Naive thymus-derived CD4-positive, alpha-beta T cell (primary cell): ENCODE measurements at regions not wholly inside any gene's neighbourhood (a gene's known extent, or its start where the extent isn't known, plus 50 kb on each side); places are given as distances from the start of the nearest gene placed in this dataset.

Experiments used
- ATAC-seq: fragments of 150-1000 bp; cut with Tn5 transposase; 2 replicates; pipeline ENCODE4 v1.10.0; 2021; ENCODE audit warnings: mild to moderate bottlenecking, moderate library complexity
- CTCF ChIA-PET: fragments of 350-600 bp; sonication (Branson Sonifier 250); formaldehyde crosslinking; loops from one replicate; lab custom pipeline; 2021; ENCODE audit warnings: antibody characterized with exemption; lab: Charles Lee
- POLR2A ChIA-PET: fragments of 350-600 bp; sonication (Branson Sonifier 250); formaldehyde crosslinking; loops from one replicate; lab custom pipeline; 2021; ENCODE audit warnings: antibody characterized with exemption, inconsistent platforms; lab: Charles Lee
- DNase-seq, 9 donors: peaks; one replicate each; pipeline versions ENCODE4 v3.0.0 to v3.0.0-alpha.2; 2020 to 2022; ENCODE audit warnings: mixed read lengths in 1 of 9
- H3K27ac ChIP-seq: one replicate; pipeline ENCODE4 v1.7.0; 2013; ENCODE audit warnings: mild to moderate bottlenecking, low read depth, low read length, moderate library complexity
- H3K27me3 ChIP-seq, 2 donors: one replicate each; pipeline ENCODE4 v1.7.0; 2013; ENCODE audit warnings: low read length in 2 of 2, mild to moderate bottlenecking in 2 of 2, moderate library complexity in 2 of 2; ENCODE audit not compliant: control insufficient read depth in 2 of 2, insufficient read depth in 2 of 2
- H3K36me3 ChIP-seq, 3 experiments: 1 replicate in 2 of 3; 2 replicates in 1 of 3; pipeline ENCODE4 v1.7.0; 2013; ENCODE audit warnings: low read length in 3 of 3, mild to moderate bottlenecking in 3 of 3, moderate library complexity in 1 of 3; ENCODE audit not compliant: insufficient read depth in 3 of 3, control insufficient read depth in 2 of 3
- H3K4me1 ChIP-seq, 2 donors: one replicate each; pipeline ENCODE4 v1.7.0; 2013; ENCODE audit warnings: low read length in 2 of 2, mild to moderate bottlenecking in 2 of 2, moderate library complexity in 1 of 2; ENCODE audit not compliant: control insufficient read depth in 2 of 2, insufficient read depth in 2 of 2
- H3K4me3 ChIP-seq: 2 replicates; pipeline ENCODE4 v1.7.0; 2013; ENCODE audit warnings: mild to moderate bottlenecking, low read length
- H3K9me3 ChIP-seq, 3 experiments: 1 replicate in 2 of 3; 2 replicates in 1 of 3; pipeline ENCODE4 v1.7.0; 2013; ENCODE audit warnings: low read length in 3 of 3; ENCODE audit not compliant: control insufficient read depth in 2 of 3
- H3K27ac Mint-ChIP-seq, 9 donors: one replicate each; pipeline ENCODE4 v1.8.0; 2020 to 2022; ENCODE audit warnings: mixed read lengths in 9 of 9, mild to moderate bottlenecking in 8 of 9, moderate library complexity in 5 of 9, inconsistent platforms in 2 of 9
- H3K27me3 Mint-ChIP-seq, 5 donors: one replicate each; pipeline ENCODE4 v1.8.0; 2021 to 2022; ENCODE audit warnings: mixed read lengths in 5 of 5, mild to moderate bottlenecking in 1 of 5
- H3K36me3 Mint-ChIP-seq, 5 donors: one replicate each; pipeline ENCODE4 v1.8.0; 2020 to 2022; ENCODE audit warnings: mixed read lengths in 5 of 5, mild to moderate bottlenecking in 3 of 5, inconsistent platforms in 1 of 5
- H3K4me1 Mint-ChIP-seq, 7 donors: one replicate each; pipeline ENCODE4 v1.8.0; 2020 to 2022; ENCODE audit warnings: mixed read lengths in 7 of 7, mild to moderate bottlenecking in 3 of 7, inconsistent platforms in 1 of 7
- H3K4me3 Mint-ChIP-seq, 10 donors: one replicate each; pipeline ENCODE4 v1.8.0; 2020 to 2022; ENCODE audit warnings: mild to moderate bottlenecking in 10 of 10, mixed read lengths in 10 of 10, moderate library complexity in 6 of 10, inconsistent platforms in 2 of 10
- H3K9me3 Mint-ChIP-seq, 11 donors: one replicate each; pipeline ENCODE4 v1.8.0; 2020 to 2022; ENCODE audit warnings: mixed read lengths in 11 of 11, mild to moderate bottlenecking in 4 of 11, inconsistent platforms in 1 of 11, moderate library complexity in 1 of 11
- intact Hi-C, 2 donors: fragments of 100-400 bp; cut with micrococcal nuclease; formaldehyde crosslinking; loops; one replicate each; pipeline ENCODE4 v1.15.1; 2023

DNA sequence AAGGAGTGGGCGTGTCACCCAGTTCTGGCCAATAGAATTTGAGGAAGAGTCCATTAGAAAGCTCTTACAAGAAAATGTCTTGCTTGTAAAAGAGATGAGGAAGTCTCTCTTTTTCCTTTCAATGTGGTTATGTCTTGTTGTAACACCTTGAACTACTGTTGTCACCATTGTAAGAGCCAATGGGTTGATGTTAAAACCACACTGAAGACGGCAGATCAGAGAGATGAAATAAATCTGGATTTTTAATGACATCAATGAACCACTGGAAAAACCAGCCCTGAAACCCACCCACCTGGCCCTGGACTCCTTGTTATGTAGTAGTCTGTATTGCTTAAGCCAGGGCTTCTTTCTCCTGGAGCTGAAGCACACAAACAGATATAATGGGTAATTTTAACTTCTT, 83.8 kb upstream of the ERCC6L2 start:
- H3K4me1 Mint-ChIP-seq, result peaks cover 0 to 9% (median 0%) of the 10 kb centered on the region in 7 donors
- DNase-seq (no peak), ATAC-seq (no peak)
- H3K27ac Mint-ChIP-seq, result no peak overlapping the region
- ChIA-PET CTCF (no interaction called here), POLR2A (no interaction called here)
- H3K27me3 ChIP-seq, result no peaks in the 10 kb centered on the region
- no peaks in the 10 kb centered on the region for H3K36me3 ChIP-seq
- intact Hi-C loops, result no loop called here
- no peaks in the 10 kb centered on the region for H3K9me3 ChIP-seq
- H3K4me3 ChIP-seq, result no peak overlapping the region
- peaks cover 0 to 48% (median 0%) of the 10 kb centered on the region in 5 donors for H3K27me3 Mint-ChIP-seq
- no peaks in the 10 kb centered on the region for H3K4me1 ChIP-seq
- no peaks in the 10 kb centered on the region for H3K36me3 Mint-ChIP-seq
- H3K9me3 Mint-ChIP-seq, result peaks cover 0 to 1% (median 0%) of the 10 kb centered on the region in 11 donors
- no peak overlapping the region for H3K27ac ChIP-seq
- H3K4me3 Mint-ChIP-seq, result no peak overlapping the region

GRCh38 chr9:95791286-95791685, 84.2 kb upstream of the ERCC6L2 start:
- ATAC-seq, result no peak
- ChIA-PET CTCF (no interaction called here), POLR2A (no interaction called here)
- Mint-ChIP-seq H3K4me3 (no peak overlapping the region), H3K27me3 (peaks cover 0 to 48% (median 0%) of the 10 kb centered on the region in 5 donors), H3K27ac (no peak overlapping the region), H3K36me3 (no peaks in the 10 kb centered on the region), H3K4me1 (peaks cover 0 to 9% (median 0%) of the 10 kb centered on the region in 7 donors), H3K9me3 (peaks cover 0 to 1% (median 0%) of the 10 kb centered on the region in 11 donors)
- Histone ChIP-seq H3K27me3 (no peaks in the 10 kb centered on the region), H3K4me3 (no peak overlapping the region), H3K9me3 (no peaks in the 10 kb centered on the region), H3K4me1 (no peaks in the 10 kb centered on the region), H3K36me3 (no peaks in the 10 kb centered on the region), H3K27ac (no peak overlapping the region)
- intact Hi-C loops, result no loop called here
- DNase-seq, result no peak

GRCh38 chr9:95788521-95788991, 86.9 kb upstream of the ERCC6L2 start:
- Mint-ChIP-seq H3K4me1 (peaks cover 0 to 9% (median 0%) of the 10 kb centered on the region in 7 donors), H3K4me3 (no peak overlapping the region), H3K27me3 (peaks cover 0 to 30% (median 0%) of the 10 kb centered on the region in 5 donors), H3K27ac (no peak overlapping the region), H3K9me3 (peaks cover 0 to 2% (median 0%) of the 10 kb centered on the region in 11 donors), H3K36me3 (no peaks in the 10 kb centered on the region)
- ATAC-seq (no peak), DNase-seq (no peak)
- intact Hi-C loops, result no loop called here
- CTCF ChIA-PET, result no interaction called here
- no peak overlapping the region for H3K4me3 ChIP-seq
- POLR2A ChIA-PET, result no interaction called here
- H3K4me1 ChIP-seq, result no peaks in the 10 kb centered on the region
- no peaks in the 10 kb centered on the region for H3K36me3 ChIP-seq
- no peaks in the 10 kb centered on the region for H3K27me3 ChIP-seq
- H3K9me3 ChIP-seq, result no peaks in the 10 kb centered on the region
- no peak overlapping the region for H3K27ac ChIP-seq

DNA sequence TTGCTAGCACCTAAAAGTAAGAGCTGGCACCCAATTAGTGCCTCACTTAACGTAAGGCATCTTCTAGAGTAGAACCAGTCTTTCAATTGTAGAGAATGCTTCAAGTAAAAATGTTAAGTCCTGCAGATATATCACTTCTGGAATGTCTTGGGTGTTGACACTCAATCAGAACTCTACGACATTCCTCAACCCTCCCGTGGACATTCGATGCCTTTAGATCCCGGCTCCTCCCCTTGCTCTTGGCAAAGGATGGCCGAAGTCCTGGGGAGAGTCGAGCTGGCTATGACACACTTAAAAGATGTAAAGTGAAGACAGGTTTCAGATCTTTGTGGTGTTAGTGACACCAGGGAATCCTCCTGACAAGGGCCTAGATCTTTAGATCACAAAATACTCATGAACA, 87.5 kb upstream of the ERCC6L2 start:
- ATAC-seq, result no peak
- peaks cover 0 to 27% (median 0%) of the 10 kb centered on the region in 5 donors for H3K27me3 Mint-ChIP-seq
- H3K36me3 Mint-ChIP-seq, result no peaks in the 10 kb centered on the region
- Histone ChIP-seq H3K27ac (no peak overlapping the region), H3K9me3 (no peaks in the 10 kb centered on the region), H3K27me3 (no peaks in the 10 kb centered on the region), H3K4me1 (no peaks in the 10 kb centered on the region), H3K36me3 (no peaks in the 10 kb centered on the region), H3K4me3 (no peak overlapping the region)
- H3K27ac Mint-ChIP-seq, result no peak overlapping the region
- DNase-seq, result no peak
- CTCF ChIA-PET, result interaction anchor here (0.6 kb wide), 1 partner anchor 523 kb away, joined by 3 read pairs; no protein-coding TSS in a partner anchor
- intact Hi-C loops, result no loop called here
- no peak overlapping the region for H3K4me3 Mint-ChIP-seq
- H3K9me3 Mint-ChIP-seq, result peaks cover 0 to 2% (median 0%) of the 10 kb centered on the region in 11 donors
- H3K4me1 Mint-ChIP-seq, result peaks cover 0 to 9% (median 0%) of the 10 kb centered on the region in 7 donors
- POLR2A ChIA-PET, result no interaction called here

- ATAC-seq (no peak), DNase-seq (no peak)
- H3K4me1 ChIP-seq, result no peaks in the 10 kb centered on the region
- no peaks in the 10 kb centered on the region for H3K9me3 ChIP-seq
- H3K9me3 Mint-ChIP-seq, result peaks cover 0 to 2% (median 0%) of the 10 kb centered on the region in 11 donors
- peaks cover 0 to 9% (median 0%) of the 10 kb centered on the region in 7 donors for H3K4me1 Mint-ChIP-seq
- no peak overlapping the region for H3K4me3 ChIP-seq
- CTCF ChIA-PET, result no interaction called here
- H3K4me3 Mint-ChIP-seq, result no peak overlapping the region
- intact Hi-C loops, result no loop called here
- POLR2A ChIA-PET, result no interaction called here
- H3K27ac Mint-ChIP-seq, result no peak overlapping the region
- peaks cover 0 to 23% (median 0%) of the 10 kb centered on the region in 5 donors for H3K27me3 Mint-ChIP-seq
- H3K27me3 ChIP-seq, result no peaks in the 10 kb centered on the region
- H3K36me3 Mint-ChIP-seq, result no peaks in the 10 kb centered on the region
- no peaks in the 10 kb centered on the region for H3K36me3 ChIP-seq
- no peak overlapping the region for H3K27ac ChIP-seq
These were observed 90.3 kb upstream of the ERCC6L2 start for GRCh38 chr9:95785209-95785608.

DNA sequence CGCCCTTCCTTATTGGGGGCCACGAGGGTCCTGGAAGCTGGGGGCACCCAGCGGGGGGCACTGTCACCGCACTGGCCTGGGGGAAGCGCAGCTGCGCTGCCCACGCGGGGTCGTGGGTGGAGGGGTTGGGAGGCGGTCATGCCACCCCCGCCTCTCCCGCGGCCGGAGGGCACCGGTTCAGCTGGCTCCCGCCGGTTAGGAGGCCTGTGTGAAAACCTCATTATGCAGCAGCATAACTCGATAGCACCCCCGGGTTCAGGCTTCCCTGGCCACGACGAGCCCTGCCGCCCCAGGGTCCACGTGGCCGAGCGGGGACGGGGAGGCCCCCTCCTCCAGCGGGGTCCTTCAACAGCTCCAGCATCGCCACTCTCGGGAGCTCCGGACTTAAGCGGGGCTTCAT, 91.2 kb upstream of the ERCC6L2 start:
- no peak for DNase-seq
- CTCF ChIA-PET, result no interaction called here

DNA sequence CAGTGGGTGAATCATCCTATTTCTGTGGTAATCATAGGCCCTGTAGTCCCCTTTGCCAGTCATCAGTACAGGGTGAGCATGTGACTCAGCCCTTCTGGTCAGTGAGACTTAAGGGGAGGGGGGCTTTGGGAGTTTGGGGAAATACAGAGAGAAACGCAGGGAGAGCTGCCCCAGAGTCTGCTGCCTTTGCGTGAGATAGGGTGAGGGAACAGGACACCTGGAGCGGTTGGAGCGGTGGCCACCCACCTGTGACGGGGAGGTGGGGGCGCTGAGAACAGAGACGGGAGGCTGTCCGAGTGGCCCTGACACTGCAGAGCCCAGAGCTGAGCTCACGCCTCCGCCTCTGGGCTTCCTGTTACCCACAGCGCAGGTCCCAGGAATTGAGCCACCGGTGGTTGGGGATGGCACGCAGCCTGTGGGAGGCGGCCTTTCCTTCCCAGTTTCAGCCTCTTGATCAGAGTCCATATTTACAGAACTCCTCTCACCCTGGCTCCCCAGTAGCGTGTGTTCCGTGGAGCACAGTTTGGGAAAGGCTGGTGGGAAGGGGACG, 92.0 kb upstream of the ERCC6L2 start:
- no peak for DNase-seq
- intact Hi-C loops, result no loop called here
- Histone ChIP-seq H3K27ac (no peak overlapping the region), H3K9me3 (no peaks in the 10 kb centered on the region), H3K36me3 (no peaks in the 10 kb centered on the region), H3K27me3 (no peaks in the 10 kb centered on the region), H3K4me3 (no peak overlapping the region), H3K4me1 (no peaks in the 10 kb centered on the region)
- H3K27me3 Mint-ChIP-seq, result peaks cover 0 to 20% (median 0%) of the 10 kb centered on the region in 5 donors
- H3K27ac Mint-ChIP-seq, result no peak overlapping the region
- H3K4me3 Mint-ChIP-seq, result no peak overlapping the region
- CTCF ChIA-PET, result no interaction called here
- peaks cover 0 to 2% (median 0%) of the 10 kb centered on the region in 11 donors for H3K9me3 Mint-ChIP-seq
- peaks cover 0 to 9% (median 0%) of the 10 kb centered on the region in 7 donors for H3K4me1 Mint-ChIP-seq
- POLR2A ChIA-PET, result no interaction called here
- peaks cover 0 to 1% (median 0%) of the 10 kb centered on the region in 5 donors for H3K36me3 Mint-ChIP-seq
- no peak for ATAC-seq

More for the DNA sequence above, 91.2 kb upstream of the ERCC6L2 start:
- Histone ChIP-seq H3K27ac (no peak overlapping the region), H3K36me3 (no peaks in the 10 kb centered on the region), H3K4me1 (no peaks in the 10 kb centered on the region), H3K27me3 (no peaks in the 10 kb centered on the region), H3K4me3 (no peak overlapping the region), H3K9me3 (no peaks in the 10 kb centered on the region)
- POLR2A ChIA-PET, result no interaction called here
- Mint-ChIP-seq H3K27me3 (peaks cover 0 to 18% (median 0%) of the 10 kb centered on the region in 5 donors), H3K4me3 (no peak overlapping the region), H3K4me1 (peaks cover 0 to 9% (median 0%) of the 10 kb centered on the region in 7 donors), H3K9me3 (peaks cover 0 to 2% (median 0%) of the 10 kb centered on the region in 11 donors), H3K27ac (no peak overlapping the region), H3K36me3 (no peaks in the 10 kb centered on the region)
- no peak for ATAC-seq
- intact Hi-C loops, result no loop called here
